ENCODE measurements at regions not wholly inside any gene's neighbourhood (a gene's known extent, or its start where the extent isn't known, plus 50 kb on each side); places are given as distances from the start of the nearest gene placed in this dataset.

DNA sequence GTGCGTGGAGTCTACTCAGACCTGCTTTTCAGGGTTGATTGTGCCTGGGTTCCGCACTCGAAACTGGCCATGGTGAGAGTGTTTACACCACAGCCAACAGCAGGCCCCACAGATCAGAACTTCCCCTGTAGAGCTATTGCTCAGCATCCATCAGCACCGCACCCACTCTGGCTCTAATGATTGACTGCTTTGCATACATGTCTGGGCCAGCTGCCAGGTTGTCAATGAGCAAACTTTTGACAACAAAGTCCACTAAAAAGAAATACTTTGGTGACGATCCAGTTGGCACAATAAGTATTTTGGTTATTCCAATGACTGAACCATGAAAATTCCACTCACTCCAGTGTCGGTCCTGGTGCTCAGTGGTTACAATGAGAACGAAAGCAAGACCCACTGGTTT, 190.7 kb downstream of the FOXL1 start:
- TF ChIP-seq ZFX (IDR thresholded peaks at IDR 0.05; ENCODE audit: borderline replicate concordance) = no peak
- TF ChIP-seq, protein P1, sequence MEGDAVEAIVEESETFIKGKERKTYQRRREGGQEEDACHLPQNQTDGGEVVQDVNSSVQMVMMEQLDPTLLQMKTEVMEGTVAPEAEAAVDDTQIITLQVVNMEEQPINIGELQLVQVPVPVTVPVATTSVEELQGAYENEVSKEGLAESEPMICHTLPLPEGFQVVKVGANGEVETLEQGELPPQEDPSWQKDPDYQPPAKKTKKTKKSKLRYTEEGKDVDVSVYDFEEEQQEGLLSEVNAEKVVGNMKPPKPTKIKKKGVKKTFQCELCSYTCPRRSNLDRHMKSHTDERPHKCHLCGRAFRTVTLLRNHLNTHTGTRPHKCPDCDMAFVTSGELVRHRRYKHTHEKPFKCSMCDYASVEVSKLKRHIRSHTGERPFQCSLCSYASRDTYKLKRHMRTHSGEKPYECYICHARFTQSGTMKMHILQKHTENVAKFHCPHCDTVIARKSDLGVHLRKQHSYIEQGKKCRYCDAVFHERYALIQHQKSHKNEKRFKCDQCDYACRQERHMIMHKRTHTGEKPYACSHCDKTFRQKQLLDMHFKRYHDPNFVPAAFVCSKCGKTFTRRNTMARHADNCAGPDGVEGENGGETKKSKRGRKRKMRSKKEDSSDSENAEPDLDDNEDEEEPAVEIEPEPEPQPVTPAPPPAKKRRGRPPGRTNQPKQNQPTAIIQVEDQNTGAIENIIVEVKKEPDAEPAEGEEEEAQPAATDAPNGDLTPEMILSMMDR (IDR thresholded peaks at IDR 0.05) = no peak
- H3K27ac ChIP-seq = no peak overlapping the region

GRCh38 chr16:86771506-86772460, 193.4 kb downstream of the FOXL1 start:
- no peak overlapping the region for H3K27ac ChIP-seq
- TF ChIP-seq, protein P1 (IDR thresholded peaks at IDR 0.05) = no peak
- TF ChIP-seq ZFX (IDR thresholded peaks at IDR 0.05; ENCODE audit: borderline replicate concordance) = no peak

- TF ChIP-seq ZFX (IDR thresholded peaks at IDR 0.05; ENCODE audit: borderline replicate concordance) = no peak
- TF ChIP-seq, protein P1 (IDR thresholded peaks at IDR 0.05) = no peak
- no peak overlapping the region for H3K27ac ChIP-seq
Observed at GRCh38 chr16:86772671-86773353, 194.5 kb downstream of the FOXL1 start.

GRCh38 chr16:86773354-86773715, 195.0 kb downstream of the FOXL1 start:
- TF ChIP-seq, protein P1 (IDR thresholded peaks at IDR 0.05) = no peak
- TF ChIP-seq ZFX (IDR thresholded peaks at IDR 0.05; ENCODE audit: borderline replicate concordance) = no peak
- H3K27ac ChIP-seq = no peak overlapping the region

GRCh38 chr16:86774931-86775330, 196.6 kb downstream of the FOXL1 start:
- TF ChIP-seq, protein P1 (IDR thresholded peaks at IDR 0.05) = no peak
- TF ChIP-seq ZFX (IDR thresholded peaks at IDR 0.05; ENCODE audit: borderline replicate concordance) = no peak

GRCh38 chr16:86775511-86775921, 197.2 kb downstream of the FOXL1 start:
- H3K27ac ChIP-seq = no peak overlapping the region
- TF ChIP-seq ZFX (IDR thresholded peaks at IDR 0.05; ENCODE audit: borderline replicate concordance) = no peak
- TF ChIP-seq, protein P1 (IDR thresholded peaks at IDR 0.05) = no peak

More at GRCh38 chr16:86774931-86775330, 196.6 kb downstream of the FOXL1 start:
- no peak overlapping the region for H3K27ac ChIP-seq

Data from 22Rv1 (cell line).